ENCODE measurements at regions not wholly inside any gene's neighbourhood (a gene's known extent, or its start where the extent isn't known, plus 50 kb on each side); places are given as distances from the start of the nearest gene placed in this dataset.

- CTCF ChIA-PET, result interaction anchor here (1.0 to 2.8 kb wide), 3 partner anchors 12 to 132 kb away, joined by 3 to 10 read pairs (median 4); no protein-coding TSS in a partner anchor
- POLR2A ChIA-PET, result interaction anchor here (0.6 to 1.8 kb wide), 4 partner anchors 22 to 132 kb away, joined by 3 to 5 read pairs (median 4); no protein-coding TSS in a partner anchor
- Histone ChIP-seq H3K9me3 (ENCODE audit: control insufficient read depth, insufficient read depth, low read length) (no peaks in the 10 kb centered on the region; the same call in 1 of the 2 replicates), H3K27me3 (ENCODE audit: control insufficient read depth, insufficient read depth, low read length) (no peaks in the 10 kb centered on the region), H3K27ac (ENCODE audit: low read depth, low read length) (no peak overlapping the region), H3K4me3 (ENCODE audit: low read depth, low read length) (peak overlapping the region; percentile 3; the same call in 1 of the 2 replicates)
- no peak for DNase-seq (ENCODE audit: low read depth, low spot score)
- no peak for TF ChIP-seq CTCF (IDR thresholded peaks at IDR 0.05; ENCODE audit: low read depth, low read length)
These were observed 132.7 kb downstream of the GLI2 start for GRCh38 chr2:120868366-120868765.

- DNase-seq (ENCODE audit: low read depth, low spot score), result no peak
- ChIA-PET POLR2A (interaction anchor here (1.4 to 1.8 kb wide), 2 partner anchors 43 to 50 kb away, joined by 3 to 5 read pairs; no protein-coding TSS in a partner anchor), CTCF (interaction anchor here (1.2 to 2.8 kb wide), 2 partner anchors 13 to 42 kb away, joined by 3 to 10 read pairs; no protein-coding TSS in a partner anchor)
These were observed 133.5 kb downstream of the GLI2 start for GRCh38 chr2:120869036-120869729.

GRCh38 chr2:120869730-120870466 lies 134.2 kb downstream of the GLI2 start:
- POLR2A ChIA-PET, result no interaction called here
- no peak for DNase-seq (ENCODE audit: low read depth, low spot score)

More at GRCh38 chr2:120869036-120869729, 133.5 kb downstream of the GLI2 start:
- H3K4me3 ChIP-seq (ENCODE audit: low read depth, low read length), result no peak overlapping the region
- no peaks in the 10 kb centered on the region for H3K27me3 ChIP-seq (ENCODE audit: control insufficient read depth, insufficient read depth, low read length)
- no peak for TF ChIP-seq CTCF (IDR thresholded peaks at IDR 0.05; ENCODE audit: low read depth, low read length)
- no peak overlapping the region for H3K27ac ChIP-seq (ENCODE audit: low read depth, low read length)
- H3K9me3 ChIP-seq (ENCODE audit: control insufficient read depth, insufficient read depth, low read length), result no peaks in the 10 kb centered on the region; the same call in 1 of the 2 replicates

GRCh38 chr2:120870467-120870788 lies 134.8 kb downstream of the GLI2 start:
- Histone ChIP-seq H3K9me3 (ENCODE audit: control insufficient read depth, insufficient read depth, low read length) (no peaks in the 10 kb centered on the region; the same call in 1 of the 2 replicates), H3K4me3 (ENCODE audit: low read depth, low read length) (no peak overlapping the region), H3K27me3 (ENCODE audit: control insufficient read depth, insufficient read depth, low read length) (no peaks in the 10 kb centered on the region), H3K27ac (ENCODE audit: low read depth, low read length) (no peak overlapping the region)
- CTCF ChIA-PET, result no interaction called here
- DNase-seq (ENCODE audit: low read depth, low spot score), result no peak
- POLR2A ChIA-PET, result no interaction called here
- TF ChIP-seq CTCF (IDR thresholded peaks at IDR 0.05; ENCODE audit: low read depth, low read length), result no peak

More at GRCh38 chr2:120869730-120870466, 134.2 kb downstream of the GLI2 start:
- Histone ChIP-seq H3K27me3 (ENCODE audit: control insufficient read depth, insufficient read depth, low read length) (no peaks in the 10 kb centered on the region), H3K27ac (ENCODE audit: low read depth, low read length) (no peak overlapping the region), H3K9me3 (ENCODE audit: control insufficient read depth, insufficient read depth, low read length) (no peaks in the 10 kb centered on the region; the same call in 1 of the 2 replicates), H3K4me3 (ENCODE audit: low read depth, low read length) (no peak overlapping the region)
- CTCF ChIA-PET, result interaction anchor here (0.6 kb wide), 1 partner anchor 12 kb away, joined by 3 read pairs; no protein-coding TSS in a partner anchor
- TF ChIP-seq CTCF (IDR thresholded peaks at IDR 0.05; ENCODE audit: low read depth, low read length), result no peak

Data from AG04450 (cell line).